Keratinocyte (primary cell): ENCODE measurements at regions not wholly inside any gene's neighbourhood (a gene's known extent, or its start where the extent isn't known, plus 50 kb on each side); places are given as distances from the start of the nearest gene placed in this dataset.

Experiments
- EZH2 ChIP-seq: IDR thresholded peaks from one replicate; pipeline ENCODE4 v1.6.1; 2012; ENCODE audit warnings: inconsistent platforms, mild to moderate bottlenecking, low read length, moderate library complexity
- TF ChIP-seq, protein P1 (sequence below), 3 experiments: IDR thresholded peaks in 1 of 3; conservative IDR thresholded peaks in 1 of 3; optimal IDR thresholded peaks in 1 of 3; 2 replicates in 2 of 3; 3 replicates in 1 of 3; pipeline versions ENCODE3 to v1.5.1; 2011; ENCODE audit warnings: low read length in 3 of 3, mild to moderate bottlenecking in 3 of 3, moderate library complexity in 2 of 3, control low read depth in 1 of 3, inconsistent platforms in 1 of 3; ENCODE audit not compliant: insufficient read depth in 2 of 3; ENCODE audit errors: extremely low read depth in 1 of 3

DNA sequence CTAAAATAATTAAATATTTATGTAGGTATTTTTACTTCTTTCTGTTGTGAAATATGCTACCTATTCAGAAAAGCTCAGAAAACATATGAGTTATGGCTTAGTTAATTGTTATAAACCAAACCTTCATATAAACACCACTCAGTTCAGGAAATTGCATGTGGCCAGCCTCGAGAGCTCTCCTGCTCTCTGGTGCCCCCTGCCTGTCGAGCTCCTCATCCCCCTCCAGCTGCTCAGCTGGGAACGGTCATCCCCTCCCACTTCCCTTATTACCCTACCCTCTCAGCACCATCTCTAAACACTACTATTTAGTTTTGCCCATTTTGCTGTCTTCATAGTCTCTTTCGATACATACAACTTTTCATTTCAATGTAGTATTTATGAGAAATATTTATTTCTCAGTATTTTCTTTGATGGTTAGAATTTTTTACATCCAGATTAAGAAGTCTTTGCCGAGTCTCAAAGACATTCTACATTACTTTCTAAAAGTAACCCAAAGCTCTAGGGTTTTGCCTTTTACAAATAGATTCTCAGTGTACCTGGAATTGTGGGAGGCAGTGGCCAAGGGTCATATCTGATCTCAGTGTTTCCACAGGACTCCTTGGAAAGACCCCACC is 51.2 kb upstream of the SEMA4D start:
- TF ChIP-seq, protein P1, sequence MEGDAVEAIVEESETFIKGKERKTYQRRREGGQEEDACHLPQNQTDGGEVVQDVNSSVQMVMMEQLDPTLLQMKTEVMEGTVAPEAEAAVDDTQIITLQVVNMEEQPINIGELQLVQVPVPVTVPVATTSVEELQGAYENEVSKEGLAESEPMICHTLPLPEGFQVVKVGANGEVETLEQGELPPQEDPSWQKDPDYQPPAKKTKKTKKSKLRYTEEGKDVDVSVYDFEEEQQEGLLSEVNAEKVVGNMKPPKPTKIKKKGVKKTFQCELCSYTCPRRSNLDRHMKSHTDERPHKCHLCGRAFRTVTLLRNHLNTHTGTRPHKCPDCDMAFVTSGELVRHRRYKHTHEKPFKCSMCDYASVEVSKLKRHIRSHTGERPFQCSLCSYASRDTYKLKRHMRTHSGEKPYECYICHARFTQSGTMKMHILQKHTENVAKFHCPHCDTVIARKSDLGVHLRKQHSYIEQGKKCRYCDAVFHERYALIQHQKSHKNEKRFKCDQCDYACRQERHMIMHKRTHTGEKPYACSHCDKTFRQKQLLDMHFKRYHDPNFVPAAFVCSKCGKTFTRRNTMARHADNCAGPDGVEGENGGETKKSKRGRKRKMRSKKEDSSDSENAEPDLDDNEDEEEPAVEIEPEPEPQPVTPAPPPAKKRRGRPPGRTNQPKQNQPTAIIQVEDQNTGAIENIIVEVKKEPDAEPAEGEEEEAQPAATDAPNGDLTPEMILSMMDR (optimal IDR thresholded peaks at IDR 0.05 in 1 of 3, IDR thresholded peaks at IDR 0.05 in 1 of 3, conservative IDR thresholded peaks at IDR 0.05 in 1 of 3; ENCODE audit: extremely low read depth in 1 of 3, insufficient read depth in 2 of 3, low read length in 3 of 3): peak; percentile 87 to 97 (median 94)
- TF ChIP-seq EZH2: no peak
